OCI-LY7 (cell line): ENCODE measurements at regions not wholly inside any gene's neighbourhood (a gene's known extent, or its start where the extent isn't known, plus 50 kb on each side); places are given as distances from the start of the nearest gene placed in this dataset.
"Not testable (repeated sequence)": the region's sequence is repeated elsewhere in the genome, so short reads cannot be mapped to it uniquely, and the experiment has no call there.

ENCODE experiments used
- BruUV-seq: library from RNA; stranded (reverse); fragments of 400-500 nt; replicated peaks from 2 replicates; lab custom pipeline; 2021; lab: Mats Ljungman, UMichigan
- CTCF ChIA-PET: fragments of 300-600 bp; sonication (Branson Sonifier 250); formaldehyde crosslinking; loops from one replicate; lab custom pipeline; 2022; ENCODE audit warnings: antibody characterized with exemption; ENCODE audit not compliant: unreplicated experiment; lab: Charles Lee
- POLR2A ChIA-PET: fragments of 300-600 bp; sonication (Branson Sonifier 250); formaldehyde crosslinking; loops from one replicate; lab custom pipeline; 2022; ENCODE audit warnings: antibody characterized with exemption; lab: Charles Lee
- DNase-seq: peaks from one replicate; pipeline ENCODE4 v3.0.0-alpha.2; 2015; ENCODE audit warnings: low spot score
- H2AFZ ChIP-seq: fragments of 200-600 bp; sonication (generic), shearing (Covaris generic); 2 replicates; pipeline ENCODE4 v1.6.1; 2014; ENCODE audit warnings: mild to moderate bottlenecking, antibody characterized with exemption, low read length, moderate library complexity
- H3K27ac ChIP-seq: fragments of 200-600 bp; sonication (generic); 2 replicates; pipeline ENCODE4 v1.5.1; 2014; ENCODE audit warnings: mixed run types, low read depth, mild to moderate bottlenecking, moderate library complexity, low read length, inconsistent platforms; ENCODE audit not compliant: poor library complexity, severe bottlenecking
- H3K36me3 ChIP-seq: fragments of 200-600 bp; sonication (generic); 2 replicates; pipeline ENCODE4 v1.6.1; 2014; ENCODE audit warnings: mild to moderate bottlenecking, antibody characterized with exemption, low read length, moderate library complexity, mixed read lengths; ENCODE audit not compliant: insufficient read depth
- H3K4me1 ChIP-seq: fragments of 200-600 bp; sonication (generic); 2 replicates; pipeline ENCODE4 v1.5.1; 2014; ENCODE audit warnings: mild to moderate bottlenecking, low read length; ENCODE audit not compliant: insufficient read depth, poor library complexity, severe bottlenecking
- H3K4me2 ChIP-seq: fragments of 200-600 bp; sonication (generic); 2 replicates; pipeline ENCODE4 v1.6.1; 2014; ENCODE audit warnings: mild to moderate bottlenecking, low read length
- H3K4me3 ChIP-seq: fragments of 200-600 bp; sonication (generic); 2 replicates; pipeline ENCODE4 v1.5.1; 2014; ENCODE audit warnings: mild to moderate bottlenecking, low read depth, low read length; ENCODE audit not compliant: poor library complexity, severe bottlenecking
- H3K79me2 ChIP-seq: fragments of 200-600 bp; sonication (generic); 2 replicates; pipeline ENCODE4 v1.6.1; 2016; ENCODE audit warnings: low read depth, mild to moderate bottlenecking, low read length, moderate library complexity, mixed read lengths; ENCODE audit not compliant: insufficient read depth
- H3K9me2 ChIP-seq: fragments of 200-600 bp; sonication (generic); 2 replicates; pipeline ENCODE4 v1.6.1; 2016; ENCODE audit warnings: mild to moderate bottlenecking, low read length, mixed read lengths; ENCODE audit not compliant: insufficient read depth
- H3K9me3 ChIP-seq: fragments of 200-600 bp; sonication (generic); 2 replicates; pipeline ENCODE4 v1.6.1; 2014; ENCODE audit warnings: mild to moderate bottlenecking, mixed run types, low read length, mixed read lengths
- H4K20me1 ChIP-seq: fragments of 200-600 bp; sonication (generic); 2 replicates; pipeline ENCODE4 v1.6.1; 2014; ENCODE audit warnings: mild to moderate bottlenecking, antibody characterized with exemption, low read length, moderate library complexity, mixed read lengths; ENCODE audit not compliant: insufficient read depth
- CTCF ChIP-seq: fragments of 200-600 bp; sonication (generic); conservative IDR thresholded peaks from 2 replicates; pipeline ENCODE4 v1.5.1; 2014; ENCODE audit warnings: mild to moderate bottlenecking, antibody characterized with exemption, low read length, moderate library complexity, mixed read lengths
- EZH2phosphoT487 ChIP-seq: fragments of 200-600 bp; sonication (generic); IDR thresholded peaks from 2 replicates; pipeline ENCODE4 v1.6.1; 2018; ENCODE audit warnings: low read depth, borderline replicate concordance, mild to moderate bottlenecking, mixed run types, antibody characterized with exemption, low read length, moderate library complexity, mixed read lengths
- intact Hi-C: fragments of 100-400 bp; cut with micrococcal nuclease; formaldehyde crosslinking; loops from one replicate; pipeline ENCODE4 v1.10.0; 2022; ENCODE audit not compliant: unreplicated experiment

DNA sequence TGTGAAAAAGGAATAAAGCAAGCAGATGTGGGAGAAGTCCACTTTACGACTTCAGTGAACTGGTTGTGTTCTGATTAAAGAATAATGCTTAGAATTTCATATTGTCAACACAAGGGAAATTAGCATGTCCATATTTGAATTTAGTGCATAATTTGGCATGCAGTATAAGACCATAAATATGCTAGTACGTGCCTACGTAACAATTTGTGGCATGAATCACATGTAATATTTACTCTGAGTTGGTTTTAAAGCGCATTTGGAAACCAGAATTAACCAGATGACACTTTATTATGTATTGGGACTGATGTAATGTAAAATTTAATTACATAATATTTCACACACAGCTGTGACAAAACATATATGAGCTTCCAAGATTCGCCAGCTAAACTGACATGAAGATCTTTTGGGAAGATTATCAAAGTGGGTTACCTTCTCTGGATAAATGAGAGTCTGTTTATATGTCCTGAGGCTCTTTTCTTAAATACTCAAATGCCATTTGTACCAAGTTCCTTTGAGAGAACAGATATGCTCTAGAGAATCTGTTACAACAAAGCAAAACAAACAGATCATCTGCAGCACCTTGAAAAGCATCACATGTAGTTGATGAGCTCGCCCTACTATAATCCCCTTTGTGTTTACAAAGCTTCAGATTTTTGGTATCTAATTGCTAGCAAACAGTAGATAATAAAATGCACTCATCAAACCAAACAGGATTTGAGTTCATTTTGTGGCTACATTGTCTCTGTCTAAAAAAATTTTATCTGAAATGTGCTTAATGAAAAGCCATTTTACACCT is 1468.6 kb downstream of the CDH11 start:
- ChIA-PET POLR2A (no interaction called here), CTCF (no interaction called here)
- Histone ChIP-seq H3K36me3 (no peaks in the 10 kb centered on the region), H3K27ac (no peak overlapping the region), H4K20me1 (no peaks in the 10 kb centered on the region), H3K4me2 (no peak overlapping the region), H3K4me3 (no peak overlapping the region), H3K9me2 (no peaks in the 10 kb centered on the region), H3K79me2 (no peaks in the 10 kb centered on the region), H2AFZ (no peak overlapping the region), H3K4me1 (no peaks in the 10 kb centered on the region), H3K9me3 (no peaks in the 10 kb centered on the region)
- TF ChIP-seq CTCF (no peak), EZH2phosphoT487 (no peak)
- no peak for DNase-seq
- BruUV-seq = no TSS peak
- intact Hi-C loops = no loop called here

- no peak overlapping the region for H3K4me2 ChIP-seq
- CTCF ChIA-PET = no interaction called here
- no peaks in the 10 kb centered on the region for H3K36me3 ChIP-seq
- no peak overlapping the region for H2AFZ ChIP-seq
- no peak for TF ChIP-seq CTCF
- no peak for TF ChIP-seq EZH2phosphoT487
- H3K4me3 ChIP-seq = no peak overlapping the region
- no peaks in the 10 kb centered on the region for H3K9me3 ChIP-seq
- POLR2A ChIA-PET = no interaction called here
- no TSS peak for BruUV-seq
- H3K4me1 ChIP-seq = no peaks in the 10 kb centered on the region
- H3K79me2 ChIP-seq = no peaks in the 10 kb centered on the region
- no peak for DNase-seq
- intact Hi-C loops = no loop called here
- no peaks in the 10 kb centered on the region for H3K9me2 ChIP-seq
- no peaks in the 10 kb centered on the region for H4K20me1 ChIP-seq
- no peak overlapping the region for H3K27ac ChIP-seq
Measured at GRCh38 chr16:63652091-63652490, 1469.8 kb downstream of the CDH11 start.

GRCh38 chr16:63650550-63650949 is 1471.3 kb downstream of the CDH11 start:
- Histone ChIP-seq H3K9me3 (no peaks in the 10 kb centered on the region), H3K9me2 (no peaks in the 10 kb centered on the region), H3K4me1 (no peaks in the 10 kb centered on the region), H3K27ac (no peak overlapping the region), H3K79me2 (no peaks in the 10 kb centered on the region), H3K4me2 (no peak overlapping the region), H2AFZ (no peak overlapping the region), H3K36me3 (no peaks in the 10 kb centered on the region), H4K20me1 (no peaks in the 10 kb centered on the region), H3K4me3 (no peak overlapping the region)
- ChIA-PET POLR2A (interaction anchor here (0.5 kb wide), 1 partner anchor 509 kb away, joined by 3 read pairs; no protein-coding TSS in a partner anchor), CTCF (no interaction called here)
- intact Hi-C loops = no loop called here
- BruUV-seq = no TSS peak
- TF ChIP-seq CTCF = no peak
- TF ChIP-seq EZH2phosphoT487 = no peak
- DNase-seq = no peak

GRCh38 chr16:63633706-63634445 is 1488.0 kb downstream of the CDH11 start:
- POLR2A ChIA-PET = interaction anchor here (0.7 kb wide), 1 partner anchor 7 kb away, joined by 3 read pairs; no protein-coding TSS in a partner anchor
- H3K9me2 ChIP-seq, H3K4me1 ChIP-seq, H3K79me2 ChIP-seq, H2AFZ ChIP-seq, H3K36me3 ChIP-seq, H4K20me1 ChIP-seq, intact Hi-C loops, H3K4me3 ChIP-seq, CTCF ChIA-PET, BruUV-seq, H3K4me2 ChIP-seq, DNase-seq, H3K9me3 ChIP-seq, H3K27ac ChIP-seq: not testable (repeated sequence)
